Activated T-cell treated with anti-CD3 and anti-CD28 coated beads, Interleukin-2, amount 50 U/mL, for 4 hours (primary cell): ENCODE measurements at regions not wholly inside any gene's neighbourhood (a gene's known extent, or its start where the extent isn't known, plus 50 kb on each side); places are given as distances from the start of the nearest gene placed in this dataset.

Source experiments
- ATAC-seq, 2 donors: fragments of 200-7000 bp; cut with Tn5 transposase; one replicate each; pipeline ENCODE4 v1.10.0; 2021
- DNase-seq: peaks from one replicate; pipeline ENCODE4 v3.0.0-alpha.2; 2020
- H3K27me3 Mint-ChIP-seq: one replicate; pipeline ENCODE4 v1.8.0; 2021; ENCODE audit warnings: low read depth, mixed read lengths
- H3K36me3 Mint-ChIP-seq: one replicate; pipeline ENCODE4 v1.8.0; 2022; ENCODE audit warnings: mixed read lengths; ENCODE audit not compliant: insufficient read depth
- H3K4me1 Mint-ChIP-seq: one replicate; pipeline ENCODE4 v1.8.0; 2021; ENCODE audit warnings: low read depth, mixed read lengths
- H3K4me3 Mint-ChIP-seq: one replicate; pipeline ENCODE4 v1.8.0; 2021; ENCODE audit warnings: mild to moderate bottlenecking, moderate library complexity, mixed read lengths
- H3K9me3 Mint-ChIP-seq: one replicate; pipeline ENCODE4 v1.8.0; 2021; ENCODE audit warnings: mixed read lengths

GRCh38 chr18:22355598-22355997, 62.1 kb downstream of the CTAGE1 start:
- H3K4me3 Mint-ChIP-seq: no peak overlapping the region
- no peaks in the 10 kb centered on the region for H3K36me3 Mint-ChIP-seq
- H3K4me1 Mint-ChIP-seq: no peaks in the 10 kb centered on the region
- H3K9me3 Mint-ChIP-seq: peaks cover 6% of the 10 kb centered on the region
- H3K27me3 Mint-ChIP-seq: peaks cover 3% of the 10 kb centered on the region
- ATAC-seq (no peak), DNase-seq (no peak)

- Mint-ChIP-seq H3K4me1 (no peaks in the 10 kb centered on the region), H3K27me3 (peaks cover 6% of the 10 kb centered on the region), H3K36me3 (no peaks in the 10 kb centered on the region), H3K9me3 (peaks cover 6% of the 10 kb centered on the region), H3K4me3 (no peak overlapping the region)
- no peak for DNase-seq
- ATAC-seq: no peak
These were observed 62.6 kb downstream of the CTAGE1 start for GRCh38 chr18:22355069-22355468.

- Mint-ChIP-seq H3K9me3 (peaks cover 6% of the 10 kb centered on the region), H3K27me3 (peaks cover 37% of the 10 kb centered on the region), H3K36me3 (no peaks in the 10 kb centered on the region), H3K4me1 (peaks cover 28% of the 10 kb centered on the region), H3K4me3 (no peak overlapping the region)
- DNase-seq (no peak), ATAC-seq (no peak)
These were observed 67.7 kb downstream of the CTAGE1 start for GRCh38 chr18:22349966-22350365.

- H3K36me3 Mint-ChIP-seq: no peaks in the 10 kb centered on the region
- peaks cover 37% of the 10 kb centered on the region for H3K27me3 Mint-ChIP-seq
- DNase-seq (no peak), ATAC-seq (no peak)
- H3K9me3 Mint-ChIP-seq: peaks cover 6% of the 10 kb centered on the region
- peak overlapping the region; percentile 77 for H3K4me3 Mint-ChIP-seq
- peaks cover 31% of the 10 kb centered on the region for H3K4me1 Mint-ChIP-seq
These were observed 68.3 kb downstream of the CTAGE1 start for GRCh38 chr18:22349317-22349898.

GRCh38 chr18:22348521-22349316, 69.0 kb downstream of the CTAGE1 start:
- Mint-ChIP-seq H3K9me3 (peaks cover 6% of the 10 kb centered on the region), H3K27me3 (peaks cover 37% of the 10 kb centered on the region), H3K4me1 (peaks cover 34% of the 10 kb centered on the region), H3K36me3 (no peaks in the 10 kb centered on the region), H3K4me3 (peak overlapping the region; percentile 77)
- ATAC-seq (peak; percentile 24 to 34), DNase-seq (no peak)

- Mint-ChIP-seq H3K4me1 (peaks cover 41% of the 10 kb centered on the region), H3K4me3 (peak overlapping the region; percentile 73), H3K27me3 (peaks cover 37% of the 10 kb centered on the region), H3K9me3 (peaks cover 6% of the 10 kb centered on the region), H3K36me3 (no peaks in the 10 kb centered on the region)
- peak; percentile 33 to 46 for ATAC-seq
- no peak for DNase-seq
These were observed 69.9 kb downstream of the CTAGE1 start for GRCh38 chr18:22347606-22348511.

- Mint-ChIP-seq H3K9me3 (no peaks in the 10 kb centered on the region), H3K27me3 (peaks cover 34% of the 10 kb centered on the region), H3K4me3 (peak overlapping the region; percentile 73), H3K36me3 (no peaks in the 10 kb centered on the region), H3K4me1 (peaks cover 46% of the 10 kb centered on the region)
- no peak for ATAC-seq
- DNase-seq: no peak
These were observed 70.6 kb downstream of the CTAGE1 start for GRCh38 chr18:22346953-22347605.

- Mint-ChIP-seq H3K27me3 (peaks cover 34% of the 10 kb centered on the region), H3K36me3 (no peaks in the 10 kb centered on the region), H3K9me3 (no peaks in the 10 kb centered on the region), H3K4me1 (peaks cover 48% of the 10 kb centered on the region), H3K4me3 (peak overlapping the region; percentile 61)
- DNase-seq (no peak), ATAC-seq (no peak)
These were observed 71.2 kb downstream of the CTAGE1 start for GRCh38 chr18:22346401-22346952.

GRCh38 chr18:22345718-22346117, 72.0 kb downstream of the CTAGE1 start:
- DNase-seq (no peak), ATAC-seq (no peak)
- H3K36me3 Mint-ChIP-seq: no peaks in the 10 kb centered on the region
- H3K27me3 Mint-ChIP-seq: peaks cover 34% of the 10 kb centered on the region
- peaks cover 52% of the 10 kb centered on the region for H3K4me1 Mint-ChIP-seq
- H3K4me3 Mint-ChIP-seq: no peak overlapping the region
- H3K9me3 Mint-ChIP-seq: no peaks in the 10 kb centered on the region

- H3K4me1 Mint-ChIP-seq: peaks cover 54% of the 10 kb centered on the region
- no peaks in the 10 kb centered on the region for H3K36me3 Mint-ChIP-seq
- H3K27me3 Mint-ChIP-seq: peaks cover 31% of the 10 kb centered on the region
- no peak overlapping the region for H3K4me3 Mint-ChIP-seq
- H3K9me3 Mint-ChIP-seq: no peaks in the 10 kb centered on the region
- DNase-seq (no peak), ATAC-seq (peak in 1 of 2 donors; percentile 27)
These were observed 72.6 kb downstream of the CTAGE1 start for GRCh38 chr18:22344908-22345670.

GRCh38 chr18:22344445-22344844, 73.3 kb downstream of the CTAGE1 start:
- Mint-ChIP-seq H3K36me3 (no peaks in the 10 kb centered on the region), H3K4me1 (peaks cover 55% of the 10 kb centered on the region), H3K9me3 (no peaks in the 10 kb centered on the region), H3K4me3 (no peak overlapping the region), H3K27me3 (peaks cover 25% of the 10 kb centered on the region)
- no peak for DNase-seq
- ATAC-seq: peak in 1 of 2 donors; percentile 23

GRCh38 chr18:22343613-22344012, 74.1 kb downstream of the CTAGE1 start:
- Mint-ChIP-seq H3K27me3 (peaks cover 17% of the 10 kb centered on the region), H3K36me3 (no peaks in the 10 kb centered on the region), H3K9me3 (no peaks in the 10 kb centered on the region), H3K4me3 (no peak overlapping the region), H3K4me1 (peaks cover 54% of the 10 kb centered on the region)
- ATAC-seq (no peak), DNase-seq (no peak)

- peak overlapping the region; percentile 20 for H3K4me3 Mint-ChIP-seq
- H3K27me3 Mint-ChIP-seq: peaks cover 13% of the 10 kb centered on the region
- H3K4me1 Mint-ChIP-seq: peaks cover 57% of the 10 kb centered on the region
- ATAC-seq: peak; percentile 31 to 51
- no peak for DNase-seq
- no peaks in the 10 kb centered on the region for H3K36me3 Mint-ChIP-seq
- no peaks in the 10 kb centered on the region for H3K9me3 Mint-ChIP-seq
These were observed 75.1 kb downstream of the CTAGE1 start for GRCh38 chr18:22342625-22343024.
